KMS-11 (cell line): ENCODE measurements at regions not wholly inside any gene's neighbourhood (a gene's known extent, or its start where the extent isn't known, plus 50 kb on each side); places are given as distances from the start of the nearest gene placed in this dataset.

Experiments
- H2AFZ ChIP-seq: fragments of 200-600 bp; sonication (generic); 2 replicates; pipeline ENCODE4 v1.6.1; 2016; ENCODE audit warnings: antibody characterized with exemption, mixed run types, low read depth
- H3K27ac ChIP-seq: fragments of 200-600 bp; sonication (generic); 2 replicates; pipeline ENCODE4 v1.6.1; 2016; ENCODE audit warnings: mild to moderate bottlenecking, mixed run types
- H3K27me3 ChIP-seq: fragments of 200-600 bp; sonication (generic); 2 replicates; pipeline ENCODE4 v1.6.1; 2017; ENCODE audit warnings: mild to moderate bottlenecking, low read depth, mixed run types, moderate library complexity; ENCODE audit not compliant: insufficient read depth
- H3K36me3 ChIP-seq: fragments of 200-600 bp; sonication (generic); 2 replicates; pipeline ENCODE4 v1.6.1; 2017; ENCODE audit warnings: mild to moderate bottlenecking, mixed run types; ENCODE audit not compliant: insufficient read depth
- H3K4me1 ChIP-seq: fragments of 200-600 bp; sonication (generic); 2 replicates; pipeline ENCODE4 v1.6.1; 2016; ENCODE audit warnings: mild to moderate bottlenecking, low read depth, mixed run types; ENCODE audit not compliant: poor library complexity, severe bottlenecking
- H3K4me2 ChIP-seq: fragments of 200-600 bp; sonication (generic); 2 replicates; pipeline ENCODE4 v1.7.0; 2016; ENCODE audit warnings: mild to moderate bottlenecking, mixed run types
- H3K4me3 ChIP-seq: fragments of 200-600 bp; sonication (generic); IDR thresholded peaks from 2 replicates; pipeline ENCODE4 v1.6.1; 2017; ENCODE audit warnings: low read depth, low read length, mixed read lengths; ENCODE audit not compliant: insufficient read depth
- H3K79me2 ChIP-seq: fragments of 200-600 bp; sonication (generic); 2 replicates; pipeline ENCODE4 v1.6.1; 2016; ENCODE audit warnings: low read depth, mixed run types; ENCODE audit not compliant: insufficient read depth
- H3K9ac ChIP-seq: fragments of 200-600 bp; sonication (generic); 2 replicates; pipeline ENCODE4 v1.6.1; 2016; ENCODE audit warnings: mild to moderate bottlenecking, mixed run types
- H4K20me1 ChIP-seq: fragments of 200-600 bp; sonication (generic); 2 replicates; pipeline ENCODE4 v1.6.1; 2016; ENCODE audit warnings: mild to moderate bottlenecking, mixed run types; ENCODE audit not compliant: insufficient read depth
- CTCF ChIP-seq: fragments of 200-600 bp; sonication (generic); conservative IDR thresholded peaks from 2 replicates; pipeline ENCODE4 v1.6.1; 2017; ENCODE audit warnings: low read depth, mild to moderate bottlenecking, antibody characterized with exemption, low read length, moderate library complexity, mixed read lengths

- Histone ChIP-seq H3K36me3 (no peaks in the 10 kb centered on the region), H3K4me2 (no peak overlapping the region), H2AFZ (no peak overlapping the region), H3K79me2 (no peaks in the 10 kb centered on the region), H3K27ac (no peak overlapping the region), H3K27me3 (no peaks in the 10 kb centered on the region), H3K9ac (no peak overlapping the region), H3K4me3 (no peak overlapping the region), H3K4me1 (no peaks in the 10 kb centered on the region), H4K20me1 (no peaks in the 10 kb centered on the region)
- no peak for TF ChIP-seq CTCF
Measured at GRCh38 chr7:156527458-156527890, 113.1 kb upstream of the RNF32 start.

DNA sequence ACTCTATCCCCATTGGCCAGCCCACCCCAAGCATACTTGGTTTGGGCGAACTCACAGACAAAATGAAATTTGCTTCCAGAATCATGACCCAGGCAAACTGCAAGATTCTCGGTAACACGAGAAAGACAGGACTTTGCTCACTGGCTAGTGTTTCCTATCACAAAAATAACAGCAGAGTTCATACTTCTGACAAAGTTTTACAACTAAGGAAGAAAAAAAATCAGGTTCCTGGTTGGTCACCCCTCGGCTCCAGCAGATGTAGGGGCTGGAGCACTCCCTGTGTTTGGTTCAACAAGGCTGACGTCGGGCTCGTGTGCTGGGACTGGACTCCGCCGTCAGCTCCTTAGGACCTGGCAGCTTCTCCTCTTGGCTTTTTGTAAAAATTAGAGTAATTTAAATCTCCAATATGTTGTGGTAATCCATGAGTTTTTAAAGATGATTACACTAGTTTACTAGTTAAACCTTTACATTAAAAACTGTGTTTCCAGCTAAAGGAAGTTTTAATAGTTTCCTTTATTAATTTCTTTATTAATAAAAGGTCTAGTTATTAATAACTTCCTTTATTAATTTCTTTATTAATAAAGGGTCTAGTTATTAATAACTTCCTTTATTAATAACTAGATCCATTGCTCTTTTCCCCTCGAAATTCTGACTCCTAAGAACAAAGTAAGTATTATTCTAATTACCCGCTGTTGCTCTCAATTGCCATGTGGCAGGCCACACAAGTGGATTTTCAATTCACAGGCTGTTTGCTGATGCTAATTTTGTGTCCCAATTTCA, 115.6 kb upstream of the RNF32 start:
- Histone ChIP-seq H3K4me1 (no peaks in the 10 kb centered on the region), H3K27me3 (no peaks in the 10 kb centered on the region), H4K20me1 (no peaks in the 10 kb centered on the region), H2AFZ (no peak overlapping the region), H3K36me3 (no peaks in the 10 kb centered on the region), H3K79me2 (no peaks in the 10 kb centered on the region), H3K27ac (no peak overlapping the region), H3K9ac (no peak overlapping the region), H3K4me2 (no peak overlapping the region), H3K4me3 (no peak overlapping the region)
- no peak for TF ChIP-seq CTCF

- no peak for TF ChIP-seq CTCF
- Histone ChIP-seq H3K27me3 (no peaks in the 10 kb centered on the region), H3K4me3 (no peak overlapping the region), H3K79me2 (no peaks in the 10 kb centered on the region), H3K36me3 (no peaks in the 10 kb centered on the region), H3K9ac (no peak overlapping the region), H4K20me1 (no peaks in the 10 kb centered on the region), H2AFZ (no peak overlapping the region), H3K4me1 (no peaks in the 10 kb centered on the region), H3K4me2 (no peak overlapping the region), H3K27ac (no peak overlapping the region)
Measured at GRCh38 chr7:156523447-156524048, 117.0 kb upstream of the RNF32 start.

DNA sequence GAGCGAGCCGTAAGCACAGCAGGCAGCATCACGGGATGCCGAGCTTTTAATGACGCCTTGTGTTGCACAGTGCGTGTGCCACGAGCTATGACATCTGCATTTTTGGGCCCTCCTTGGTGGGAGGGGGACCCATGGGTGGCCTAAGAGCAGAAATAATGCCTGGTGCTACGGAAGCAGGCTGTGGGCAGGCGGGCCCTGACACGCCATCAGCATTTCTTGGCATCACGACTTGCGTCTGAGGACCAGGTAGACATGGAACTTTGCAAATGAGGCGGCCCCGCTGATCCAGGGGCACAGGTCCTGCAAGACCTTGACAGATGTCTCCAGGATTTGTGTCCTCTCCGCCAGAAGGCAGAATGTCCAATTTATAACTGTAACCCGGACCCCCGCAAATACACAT, 117.8 kb upstream of the RNF32 start:
- H3K4me1 ChIP-seq, result no peaks in the 10 kb centered on the region
- no peak for TF ChIP-seq CTCF
- no peak overlapping the region for H3K27ac ChIP-seq
- H3K4me2 ChIP-seq, result no peak overlapping the region
- no peak overlapping the region for H3K9ac ChIP-seq
- H3K27me3 ChIP-seq, result no peaks in the 10 kb centered on the region
- no peaks in the 10 kb centered on the region for H4K20me1 ChIP-seq
- no peak overlapping the region for H2AFZ ChIP-seq
- H3K79me2 ChIP-seq, result no peaks in the 10 kb centered on the region
- no peak overlapping the region for H3K4me3 ChIP-seq
- H3K36me3 ChIP-seq, result no peaks in the 10 kb centered on the region
